ENCODE measurements at regions not wholly inside any gene's neighbourhood (a gene's known extent, or its start where the extent isn't known, plus 50 kb on each side); places are given as distances from the start of the nearest gene placed in this dataset.

- Histone ChIP-seq H3K79me2 (ENCODE audit: insufficient read depth) (no peaks in the 10 kb centered on the region), H2AFZ (ENCODE audit: low read depth) (no peak overlapping the region), H3K36me3 (replicated peaks in 1 of 2; ENCODE audit: control insufficient read depth in 1 of 2, insufficient read depth in 2 of 2, low read length in 1 of 2) (no peaks in the 10 kb centered on the region), H3F3A (replicated peaks; ENCODE audit: insufficient read depth) (no peaks in the 10 kb centered on the region), H3K9ac (no peak overlapping the region), H3K27ac (ENCODE audit: low read depth in 2 of 2, low read length in 1 of 2) (no peak overlapping the region), H4K20me1 (ENCODE audit: insufficient read depth) (no peaks in the 10 kb centered on the region), H3K9me3 (no peaks in the 10 kb centered on the region), H3K4me3 (ENCODE audit: low read depth in 2 of 2, low read length in 1 of 2) (no peak overlapping the region), H3K9me2 (no peaks in the 10 kb centered on the region), H3K4me2 (no peak overlapping the region), H3K27me3 (ENCODE audit: insufficient read depth) (no peaks in the 10 kb centered on the region), H3K4me1 (ENCODE audit: control insufficient read depth in 1 of 2, insufficient read depth in 2 of 2, low read depth in 1 of 2, low read length in 1 of 2) (no peaks in the 10 kb centered on the region)
- CTCF ChIA-PET: interaction anchor here (0.7 kb wide), 1 partner anchor 304 kb away, joined by 3 read pairs; no protein-coding TSS in a partner anchor
- POLR2A ChIA-PET: no interaction called here
- no peak for TF ChIP-seq POLR2AphosphoS5 (IDR thresholded peaks at IDR 0.05; ENCODE audit: low read depth, low read length)
- no peak for DNase-seq
- whole genome bisulfite sequencing (ENCODE audit: low lambda C conversion rate): 58% methylated on average over 5 of the region's 5 CpGs
Observed at GRCh38 chr1:185570962-185571361, 163.2 kb upstream of the HMCN1 start.

GRCh38 chr1:185568155-185569123, 165.8 kb upstream of the HMCN1 start:
- H3K27ac ChIP-seq (ENCODE audit: low read depth in 2 of 2, low read length in 1 of 2): no peak overlapping the region
- CTCF ChIA-PET: interaction anchor here (1.4 to 1.9 kb wide), 2 partner anchors 28 kb away, joined by 5 to 6 read pairs; no protein-coding TSS in a partner anchor

GRCh38 chr1:185567440-185567839, 166.8 kb upstream of the HMCN1 start:
- no peaks in the 10 kb centered on the region for H3K27me3 ChIP-seq (ENCODE audit: insufficient read depth)
- H3F3A ChIP-seq (replicated peaks; ENCODE audit: insufficient read depth): no peaks in the 10 kb centered on the region
- H4K20me1 ChIP-seq (ENCODE audit: insufficient read depth): no peaks in the 10 kb centered on the region
- ChIA-PET POLR2A (no interaction called here), CTCF (interaction anchor here (0.9 to 1.4 kb wide), 2 partner anchors 29 to 250 kb away, joined by 3 to 6 read pairs; no protein-coding TSS in a partner anchor)
- 8% methylated on average over 2 of the region's 2 CpGs for WGBS (ENCODE audit: low lambda C conversion rate)
- no peak overlapping the region for H3K4me2 ChIP-seq
- no peak for DNase-seq
- no peaks in the 10 kb centered on the region for H3K79me2 ChIP-seq (ENCODE audit: insufficient read depth)
- TF ChIP-seq FOXM1 (IDR thresholded peaks at IDR 0.05; ENCODE audit: low read depth): no peak
- no peak for TF ChIP-seq CHD2 (IDR thresholded peaks at IDR 0.05; ENCODE audit: low read length, partially characterized antibody)
- no peak for TF ChIP-seq CTCF (IDR thresholded peaks at IDR 0.05)
- TF ChIP-seq EP300 (IDR thresholded peaks at IDR 0.05; ENCODE audit: borderline replicate concordance in 1 of 2, low read depth in 1 of 2, low read length in 1 of 2): no peak
- TF ChIP-seq SMC3 (IDR thresholded peaks at IDR 0.05; ENCODE audit: low read depth, low read length): no peak
- TF ChIP-seq TCF12 (IDR thresholded peaks at IDR 0.05): no peak
- TF ChIP-seq NFIC (IDR thresholded peaks at IDR 0.05; ENCODE audit: borderline replicate concordance): no peak
- TF ChIP-seq SIN3A (IDR thresholded peaks at IDR 0.05; ENCODE audit: borderline replicate concordance, low read depth, low read length): no peak
- no peaks in the 10 kb centered on the region for H3K36me3 ChIP-seq (replicated peaks in 1 of 2; ENCODE audit: control insufficient read depth in 1 of 2, insufficient read depth in 2 of 2, low read length in 1 of 2)
- H3K27ac ChIP-seq (ENCODE audit: low read depth in 2 of 2, low read length in 1 of 2): no peak overlapping the region
- H3K9ac ChIP-seq: no peak overlapping the region
- no peak overlapping the region for H2AFZ ChIP-seq (ENCODE audit: low read depth)
- H3K9me2 ChIP-seq: no peaks in the 10 kb centered on the region
- H3K4me1 ChIP-seq (ENCODE audit: control insufficient read depth in 1 of 2, insufficient read depth in 2 of 2, low read depth in 1 of 2, low read length in 1 of 2): peaks cover 0 to 2% of the 10 kb centered on the region in 2 experiments; a peak in 2 of 4 replicates
- H3K4me3 ChIP-seq (ENCODE audit: low read depth in 2 of 2, low read length in 1 of 2): no peak overlapping the region
- H3K9me3 ChIP-seq: no peaks in the 10 kb centered on the region

More at GRCh38 chr1:185568155-185569123, 165.8 kb upstream of the HMCN1 start:
- H3K9me3 ChIP-seq: no peaks in the 10 kb centered on the region
- H3K9ac ChIP-seq: no peak overlapping the region
- H3K9me2 ChIP-seq: no peaks in the 10 kb centered on the region
- no peak for TF ChIP-seq RFX5 (IDR thresholded peaks at IDR 0.05; ENCODE audit: low read length)
- no peak overlapping the region for H2AFZ ChIP-seq (ENCODE audit: low read depth)
- H4K20me1 ChIP-seq (ENCODE audit: insufficient read depth): no peaks in the 10 kb centered on the region
- H3K36me3 ChIP-seq (replicated peaks in 1 of 2; ENCODE audit: control insufficient read depth in 1 of 2, insufficient read depth in 2 of 2, low read length in 1 of 2): no peaks in the 10 kb centered on the region
- H3K4me1 ChIP-seq (ENCODE audit: control insufficient read depth in 1 of 2, insufficient read depth in 2 of 2, low read depth in 1 of 2, low read length in 1 of 2): peaks cover 0 to 2% of the 10 kb centered on the region in 2 experiments; a peak in 2 of 4 replicates
- H3F3A ChIP-seq (replicated peaks; ENCODE audit: insufficient read depth): no peaks in the 10 kb centered on the region
- POLR2A ChIA-PET: no interaction called here
- WGBS (ENCODE audit: low lambda C conversion rate): 53% methylated on average over 3 of the region's 3 CpGs
- no peak for DNase-seq
- no peaks in the 10 kb centered on the region for H3K27me3 ChIP-seq (ENCODE audit: insufficient read depth)
- no peak overlapping the region for H3K4me2 ChIP-seq
- H3K79me2 ChIP-seq (ENCODE audit: insufficient read depth): no peaks in the 10 kb centered on the region
- no peak overlapping the region for H3K4me3 ChIP-seq (ENCODE audit: low read depth in 2 of 2, low read length in 1 of 2)
